Loucy (cell line): ENCODE measurements at regions not wholly inside any gene's neighbourhood (a gene's known extent, or its start where the extent isn't known, plus 50 kb on each side); places are given as distances from the start of the nearest gene placed in this dataset.
"Not testable (repeated sequence)": the region's sequence is repeated elsewhere in the genome, so short reads cannot be mapped to it uniquely, and the experiment has no call there.

Experiments
- CTCF ChIP-seq: fragments of 200-600 bp; sonication (generic); conservative IDR thresholded peaks from 2 replicates; pipeline ENCODE4 v1.5.1; 2014; ENCODE audit warnings: mild to moderate bottlenecking, antibody characterized with exemption, low read length
- EZH2phosphoT487 ChIP-seq: fragments of 200-600 bp; IDR thresholded peaks from 2 replicates; pipeline ENCODE4 v1.6.1; 2018; ENCODE audit warnings: antibody characterized with exemption, mild to moderate bottlenecking, moderate library complexity, borderline replicate concordance

- not testable (repeated sequence) for TF ChIP-seq CTCF, EZH2phosphoT487
Observed at GRCh38 chr5:53752282-53752681, 191.8 kb downstream of the NDUFS4 start.
